ENCODE measurements at regions not wholly inside any gene's neighbourhood (a gene's known extent, or its start where the extent isn't known, plus 50 kb on each side); places are given as distances from the start of the nearest gene placed in this dataset.

DNA sequence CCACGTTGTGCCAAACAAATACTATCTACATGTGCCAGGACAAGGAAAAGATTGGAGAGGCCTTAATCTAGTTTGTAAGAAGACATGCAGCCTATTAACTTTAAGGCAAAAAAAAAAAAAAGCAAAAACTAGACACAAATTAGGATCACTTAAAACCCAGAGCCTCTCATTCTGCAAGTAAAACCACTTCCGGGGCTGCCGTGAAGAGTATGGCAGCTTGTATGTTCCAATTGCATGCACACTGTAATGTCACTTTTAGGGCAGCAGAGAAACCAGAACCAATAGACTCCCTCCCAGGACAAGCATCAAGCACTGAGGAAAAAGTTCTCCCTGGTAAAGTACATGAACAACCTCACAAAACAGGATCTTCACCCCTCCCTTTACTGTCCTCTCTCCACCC, 70.6 kb downstream of the RSL24D1 start:
- TF ChIP-seq ZFX (IDR thresholded peaks at IDR 0.05) (no peak), CTCF (conservative IDR thresholded peaks at IDR 0.05) (no peak)
- H3K27ac ChIP-seq: no peak overlapping the region

- no peak for TF ChIP-seq ZFX (IDR thresholded peaks at IDR 0.05)
- no peak for TF ChIP-seq CTCF (conservative IDR thresholded peaks at IDR 0.05)
Observed at GRCh38 chr15:55124616-55125015, 72.1 kb downstream of the RSL24D1 start.

DNA sequence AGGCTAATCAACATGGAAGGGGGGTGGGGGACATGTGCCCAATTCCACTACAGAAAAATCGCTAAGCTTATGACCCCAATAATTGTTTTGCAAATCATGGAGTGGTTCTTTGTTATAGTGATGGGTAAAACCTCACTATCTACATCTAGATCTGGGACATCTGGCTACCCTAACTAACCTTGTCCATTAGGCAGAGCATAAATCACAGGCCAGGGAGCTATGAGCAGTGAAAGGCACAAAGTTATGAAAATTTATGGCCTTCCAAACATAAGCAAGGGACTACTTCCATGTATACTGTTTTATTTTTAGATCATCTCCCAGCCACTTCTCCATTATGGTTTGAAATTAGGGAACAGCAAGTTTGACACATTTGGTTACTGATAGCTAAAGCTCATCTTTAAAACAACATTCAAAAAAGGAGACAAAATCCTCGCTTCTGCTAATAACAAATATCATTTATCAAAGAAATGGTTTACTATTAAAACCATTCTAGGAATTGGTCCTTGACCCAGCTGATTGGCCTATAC, 78.3 kb downstream of the RSL24D1 start:
- TF ChIP-seq ZFX (IDR thresholded peaks at IDR 0.05) (no peak), CTCF (conservative IDR thresholded peaks at IDR 0.05) (no peak)

More at GRCh38 chr15:55124616-55125015, 72.1 kb downstream of the RSL24D1 start:
- H3K27ac ChIP-seq: no peak overlapping the region

DNA sequence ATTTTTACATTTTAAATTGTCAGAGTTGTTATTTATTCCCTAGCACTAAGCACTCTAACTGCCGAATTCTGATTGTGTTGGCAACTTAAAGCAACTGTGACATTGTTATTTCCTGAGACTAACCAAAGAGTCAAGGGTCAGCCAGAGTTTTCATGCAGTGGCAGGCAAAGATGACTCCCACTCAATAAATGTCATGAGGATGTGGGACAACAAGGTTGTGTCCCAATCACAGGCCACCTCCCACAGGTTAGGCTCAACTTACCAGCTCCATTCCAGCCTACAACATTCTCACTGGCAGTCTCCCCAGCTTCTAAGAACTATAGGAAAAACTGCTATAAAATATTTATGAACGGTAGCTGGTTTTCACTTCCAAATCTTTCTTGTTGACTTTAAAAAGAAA, 80.1 kb downstream of the RSL24D1 start:
- H3K27ac ChIP-seq: no peak overlapping the region
- TF ChIP-seq CTCF (conservative IDR thresholded peaks at IDR 0.05) (no peak), ZFX (IDR thresholded peaks at IDR 0.05) (no peak)

More for the DNA sequence above, 78.3 kb downstream of the RSL24D1 start:
- no peak overlapping the region for H3K27ac ChIP-seq

DNA sequence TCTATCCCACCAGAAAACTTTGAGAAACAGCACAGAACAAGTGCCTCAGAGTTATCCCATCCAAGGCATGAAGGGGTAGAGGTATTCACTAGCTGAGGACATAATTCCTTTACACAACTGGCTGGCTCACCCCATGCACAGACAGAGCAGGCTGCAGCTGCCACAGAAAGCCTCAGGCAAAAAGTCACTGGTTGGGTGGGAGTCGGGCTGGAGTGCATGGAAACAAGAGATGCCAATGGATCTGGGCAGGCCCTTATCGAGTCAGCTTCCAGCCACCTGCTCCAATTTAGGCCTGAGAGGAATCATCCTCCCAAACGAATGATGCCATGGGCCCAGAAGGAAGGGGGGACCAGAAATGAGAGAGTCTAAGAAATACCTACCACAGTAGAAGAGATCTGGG, 83.0 kb downstream of the RSL24D1 start:
- TF ChIP-seq CTCF (conservative IDR thresholded peaks at IDR 0.05): no peak
- TF ChIP-seq ZFX (IDR thresholded peaks at IDR 0.05): no peak
- H3K27ac ChIP-seq: no peak overlapping the region

DNA sequence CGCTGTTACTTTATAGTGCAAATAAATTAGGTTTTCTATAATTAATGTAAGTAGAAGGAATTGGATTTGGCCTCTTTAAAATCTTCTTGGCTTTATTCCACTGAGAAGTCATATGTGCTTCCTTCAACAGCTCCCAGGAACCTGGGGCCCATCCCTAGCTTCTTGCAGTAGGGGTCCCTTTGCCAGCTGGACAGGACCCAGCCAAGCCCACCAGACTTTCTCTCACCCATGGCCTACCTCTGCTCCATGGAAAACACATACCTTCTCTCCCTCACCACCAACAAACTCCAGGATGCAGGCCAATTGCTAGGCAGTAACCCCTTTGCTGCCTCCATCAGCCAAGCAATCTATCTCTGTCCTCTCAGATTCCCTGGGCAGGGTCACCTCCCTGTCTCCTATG, 84.0 kb downstream of the RSL24D1 start:
- TF ChIP-seq ZFX (IDR thresholded peaks at IDR 0.05): no peak
- TF ChIP-seq CTCF (conservative IDR thresholded peaks at IDR 0.05): no peak
- no peak overlapping the region for H3K27ac ChIP-seq

- TF ChIP-seq CTCF (conservative IDR thresholded peaks at IDR 0.05) (no peak), ZFX (IDR thresholded peaks at IDR 0.05) (no peak)
Observed at GRCh38 chr15:55110446-55110845, 86.3 kb downstream of the RSL24D1 start.

More at GRCh38 chr15:55110446-55110845, 86.3 kb downstream of the RSL24D1 start:
- no peak overlapping the region for H3K27ac ChIP-seq
